ENCODE measurements at regions not wholly inside any gene's neighbourhood (a gene's known extent, or its start where the extent isn't known, plus 50 kb on each side); places are given as distances from the start of the nearest gene placed in this dataset.

DNA sequence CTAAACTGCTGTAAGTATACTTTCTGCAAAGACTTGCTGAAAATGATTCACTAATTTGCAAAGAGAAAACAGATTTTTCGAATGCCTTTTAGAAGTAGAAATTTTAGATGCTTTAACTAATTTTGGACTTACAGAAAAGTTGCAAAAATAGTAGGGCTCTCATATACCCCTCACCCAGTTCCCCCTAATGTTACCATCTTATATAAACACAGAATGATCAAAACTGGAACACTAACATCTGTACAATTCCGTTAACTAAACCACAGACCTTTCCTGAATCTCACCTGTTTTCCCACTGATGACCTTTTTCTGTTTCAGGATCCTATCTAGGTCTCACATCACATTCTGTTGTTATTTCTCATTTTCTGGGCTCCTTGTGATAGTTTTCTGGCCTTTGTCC, 454.8 kb downstream of the SHQ1 start:
- H3K4me3 ChIP-seq (replicated peaks; ENCODE audit: low read depth, low read length): no peak overlapping the region
- DNase-seq (ENCODE audit: low read depth): no peak
- TF ChIP-seq, protein P1, sequence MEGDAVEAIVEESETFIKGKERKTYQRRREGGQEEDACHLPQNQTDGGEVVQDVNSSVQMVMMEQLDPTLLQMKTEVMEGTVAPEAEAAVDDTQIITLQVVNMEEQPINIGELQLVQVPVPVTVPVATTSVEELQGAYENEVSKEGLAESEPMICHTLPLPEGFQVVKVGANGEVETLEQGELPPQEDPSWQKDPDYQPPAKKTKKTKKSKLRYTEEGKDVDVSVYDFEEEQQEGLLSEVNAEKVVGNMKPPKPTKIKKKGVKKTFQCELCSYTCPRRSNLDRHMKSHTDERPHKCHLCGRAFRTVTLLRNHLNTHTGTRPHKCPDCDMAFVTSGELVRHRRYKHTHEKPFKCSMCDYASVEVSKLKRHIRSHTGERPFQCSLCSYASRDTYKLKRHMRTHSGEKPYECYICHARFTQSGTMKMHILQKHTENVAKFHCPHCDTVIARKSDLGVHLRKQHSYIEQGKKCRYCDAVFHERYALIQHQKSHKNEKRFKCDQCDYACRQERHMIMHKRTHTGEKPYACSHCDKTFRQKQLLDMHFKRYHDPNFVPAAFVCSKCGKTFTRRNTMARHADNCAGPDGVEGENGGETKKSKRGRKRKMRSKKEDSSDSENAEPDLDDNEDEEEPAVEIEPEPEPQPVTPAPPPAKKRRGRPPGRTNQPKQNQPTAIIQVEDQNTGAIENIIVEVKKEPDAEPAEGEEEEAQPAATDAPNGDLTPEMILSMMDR (IDR thresholded peaks at IDR 0.05; ENCODE audit: low read length, missing control alignments): no peak

DNA sequence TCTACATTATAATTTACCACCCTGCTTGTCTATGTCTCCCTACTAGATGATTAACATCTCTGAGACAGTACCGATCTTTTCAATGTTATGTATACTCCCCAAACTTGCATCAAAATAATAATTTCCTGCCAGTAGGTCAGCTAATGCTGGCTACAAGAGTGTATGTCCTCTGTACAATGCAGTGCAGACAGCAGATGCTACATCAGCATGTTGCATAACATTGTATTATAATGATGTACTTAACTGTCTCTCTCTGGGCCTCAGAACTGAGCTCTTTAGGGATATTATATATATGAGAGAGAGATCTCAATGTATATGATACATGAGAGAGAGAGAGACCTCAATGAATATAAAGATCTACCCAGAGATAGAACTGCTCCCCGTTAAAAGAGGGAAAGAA, 456.6 kb downstream of the SHQ1 start:
- no peak overlapping the region for H3K4me3 ChIP-seq (replicated peaks; ENCODE audit: low read depth, low read length)
- DNase-seq (ENCODE audit: low read depth): peak; percentile 21
- TF ChIP-seq, protein P1 (IDR thresholded peaks at IDR 0.05; ENCODE audit: low read length, missing control alignments): no peak

DNA sequence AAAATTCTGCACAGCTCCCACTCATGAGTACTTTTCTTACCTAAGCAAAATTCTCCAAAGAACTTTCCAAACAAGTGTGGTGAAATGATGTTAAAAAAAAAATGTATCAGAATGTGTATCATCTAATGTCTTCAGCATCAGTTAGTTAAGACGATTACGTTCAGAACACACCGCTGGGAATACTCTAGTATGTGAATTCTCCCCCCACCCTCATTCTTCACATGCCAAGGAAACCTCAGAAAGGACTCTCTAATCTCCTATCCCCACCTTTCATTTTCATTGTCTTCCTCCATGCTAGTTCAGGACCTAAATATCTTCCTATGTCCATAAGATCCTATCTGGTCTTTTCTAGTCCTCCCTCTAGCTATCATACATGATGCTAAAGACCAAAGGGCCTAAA, 457.4 kb downstream of the SHQ1 start:
- DNase-seq (ENCODE audit: low read depth): peak; percentile 36
- no peak overlapping the region for H3K4me3 ChIP-seq (replicated peaks; ENCODE audit: low read depth, low read length)
- TF ChIP-seq, protein P1 (IDR thresholded peaks at IDR 0.05; ENCODE audit: low read length, missing control alignments): no peak

DNA sequence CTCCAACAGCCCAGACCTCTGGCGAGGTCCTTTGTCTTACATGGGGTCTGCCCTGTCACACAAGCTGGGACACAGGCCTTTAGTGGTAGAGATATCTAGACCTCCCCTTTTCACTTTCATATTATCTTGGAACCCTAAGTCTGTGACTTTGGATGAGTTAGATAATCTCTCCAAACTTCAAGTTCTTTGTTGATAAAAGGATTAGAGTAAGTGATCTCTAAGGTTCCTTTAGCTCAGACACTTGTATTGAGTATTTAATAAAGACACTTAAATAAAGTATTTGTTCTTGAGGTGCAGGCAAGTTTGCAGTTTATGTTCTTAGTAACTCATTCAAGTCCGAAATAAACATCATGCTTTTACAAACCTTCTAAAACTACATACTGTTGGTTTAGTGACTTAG, 459.6 kb downstream of the SHQ1 start:
- TF ChIP-seq, protein P1 (IDR thresholded peaks at IDR 0.05; ENCODE audit: low read length, missing control alignments): no peak
- no peak overlapping the region for H3K4me3 ChIP-seq (replicated peaks; ENCODE audit: low read depth, low read length)
- no peak for DNase-seq (ENCODE audit: low read depth)

DNA sequence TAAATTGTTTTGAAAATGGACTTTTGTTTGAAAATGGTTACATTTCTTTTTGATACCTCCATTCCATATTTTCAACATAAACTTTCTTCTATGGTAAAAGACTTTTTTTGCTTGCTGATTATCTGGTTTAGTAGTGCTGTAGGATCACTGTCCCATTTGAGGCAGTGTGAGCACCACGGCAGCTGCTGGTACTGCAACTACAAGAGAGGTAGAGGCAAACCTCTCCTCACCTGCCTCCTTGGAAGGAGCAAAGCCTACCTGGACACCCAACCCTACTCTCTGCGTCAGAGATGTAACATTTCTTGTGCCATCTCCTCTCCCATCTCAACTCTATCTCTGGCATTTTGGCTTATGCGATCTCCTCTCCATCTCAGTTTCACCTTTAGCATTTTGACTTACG, 460.1 kb downstream of the SHQ1 start:
- no peak overlapping the region for H3K4me3 ChIP-seq (replicated peaks; ENCODE audit: low read depth, low read length)
- no peak for DNase-seq (ENCODE audit: low read depth)
- TF ChIP-seq, protein P1 (IDR thresholded peaks at IDR 0.05; ENCODE audit: low read length, missing control alignments): no peak

DNA sequence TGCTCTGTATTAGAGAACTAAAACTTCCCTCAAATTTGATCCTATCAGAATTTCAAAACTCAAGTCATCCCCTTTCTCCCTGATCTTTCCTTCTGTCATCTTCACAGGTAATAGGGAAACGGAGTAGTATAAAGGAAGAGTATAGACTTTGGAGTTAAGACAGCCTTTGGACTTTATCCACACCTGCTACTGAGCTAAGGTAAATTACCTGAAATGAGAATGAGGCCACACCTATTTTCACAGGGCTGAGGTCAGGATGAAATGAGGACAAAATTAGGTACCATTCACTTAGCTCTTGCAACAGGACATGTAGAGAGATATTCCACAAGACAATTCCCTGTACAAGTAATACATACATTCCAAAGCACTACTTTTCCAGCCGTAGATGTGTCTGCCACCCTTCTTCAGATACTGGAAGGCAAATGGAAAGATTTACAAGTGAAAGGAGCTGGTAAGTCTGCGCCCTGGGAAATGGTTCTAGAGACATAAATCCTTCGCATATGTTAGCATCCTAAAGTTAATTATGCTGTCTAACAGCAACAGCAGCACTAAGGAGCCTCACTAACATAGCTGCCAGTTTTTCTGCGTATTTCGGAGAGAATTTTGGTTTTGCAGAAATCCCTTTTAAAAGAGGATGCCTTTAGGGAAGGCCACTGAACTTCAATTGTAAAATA, 461.8 kb downstream of the SHQ1 start:
- TF ChIP-seq, protein P1 (IDR thresholded peaks at IDR 0.05; ENCODE audit: low read length, missing control alignments): no peak
- no peak overlapping the region for H3K4me3 ChIP-seq (replicated peaks; ENCODE audit: low read depth, low read length)
- no peak for DNase-seq (ENCODE audit: low read depth)

DNA sequence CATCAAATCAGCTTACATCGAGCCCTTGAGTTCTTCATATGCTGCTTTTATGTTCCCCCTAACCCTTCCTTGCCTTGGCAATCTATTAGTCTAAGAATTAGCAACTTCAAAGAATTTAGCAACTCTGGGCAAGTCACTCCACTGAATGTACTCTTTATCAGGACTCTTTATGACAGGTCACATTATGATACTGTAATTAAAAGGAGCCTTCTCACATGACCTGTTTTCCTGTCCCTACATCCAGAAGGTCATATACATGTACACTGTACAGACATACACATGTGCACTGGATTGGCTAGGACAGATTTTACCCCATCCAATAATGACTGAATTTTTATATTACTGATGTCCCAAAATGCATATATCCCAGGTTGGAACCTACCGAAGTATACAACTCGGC, 463.1 kb downstream of the SHQ1 start:
- TF ChIP-seq, protein P1 (IDR thresholded peaks at IDR 0.05; ENCODE audit: low read length, missing control alignments): no peak
- H3K4me3 ChIP-seq (replicated peaks; ENCODE audit: low read depth, low read length): no peak overlapping the region
- DNase-seq (ENCODE audit: low read depth): no peak

Measured in fibroblast of pulmonary artery (primary cell).